KMS-11 (cell line): ENCODE measurements at regions not wholly inside any gene's neighbourhood (a gene's known extent, or its start where the extent isn't known, plus 50 kb on each side); places are given as distances from the start of the nearest gene placed in this dataset.

ENCODE experiments used
- H2AFZ ChIP-seq: fragments of 200-600 bp; sonication (generic); 2 replicates; pipeline ENCODE4 v1.6.1; 2016; ENCODE audit warnings: antibody characterized with exemption, mixed run types, low read depth
- H3K27ac ChIP-seq: fragments of 200-600 bp; sonication (generic); 2 replicates; pipeline ENCODE4 v1.6.1; 2016; ENCODE audit warnings: mild to moderate bottlenecking, mixed run types
- H3K27me3 ChIP-seq: fragments of 200-600 bp; sonication (generic); 2 replicates; pipeline ENCODE4 v1.6.1; 2017; ENCODE audit warnings: mild to moderate bottlenecking, low read depth, mixed run types, moderate library complexity; ENCODE audit not compliant: insufficient read depth
- H3K36me3 ChIP-seq: fragments of 200-600 bp; sonication (generic); 2 replicates; pipeline ENCODE4 v1.6.1; 2017; ENCODE audit warnings: mild to moderate bottlenecking, mixed run types; ENCODE audit not compliant: insufficient read depth
- H3K4me1 ChIP-seq: fragments of 200-600 bp; sonication (generic); 2 replicates; pipeline ENCODE4 v1.6.1; 2016; ENCODE audit warnings: mild to moderate bottlenecking, low read depth, mixed run types; ENCODE audit not compliant: poor library complexity, severe bottlenecking
- H3K4me2 ChIP-seq: fragments of 200-600 bp; sonication (generic); 2 replicates; pipeline ENCODE4 v1.7.0; 2016; ENCODE audit warnings: mild to moderate bottlenecking, mixed run types
- H3K4me3 ChIP-seq: fragments of 200-600 bp; sonication (generic); IDR thresholded peaks from 2 replicates; pipeline ENCODE4 v1.6.1; 2017; ENCODE audit warnings: low read depth, low read length, mixed read lengths; ENCODE audit not compliant: insufficient read depth
- H3K79me2 ChIP-seq: fragments of 200-600 bp; sonication (generic); 2 replicates; pipeline ENCODE4 v1.6.1; 2016; ENCODE audit warnings: low read depth, mixed run types; ENCODE audit not compliant: insufficient read depth
- H3K9ac ChIP-seq: fragments of 200-600 bp; sonication (generic); 2 replicates; pipeline ENCODE4 v1.6.1; 2016; ENCODE audit warnings: mild to moderate bottlenecking, mixed run types
- H4K20me1 ChIP-seq: fragments of 200-600 bp; sonication (generic); 2 replicates; pipeline ENCODE4 v1.6.1; 2016; ENCODE audit warnings: mild to moderate bottlenecking, mixed run types; ENCODE audit not compliant: insufficient read depth
- CTCF ChIP-seq: fragments of 200-600 bp; sonication (generic); conservative IDR thresholded peaks from 2 replicates; pipeline ENCODE4 v1.6.1; 2017; ENCODE audit warnings: low read depth, mild to moderate bottlenecking, antibody characterized with exemption, low read length, moderate library complexity, mixed read lengths

GRCh38 chr4:155569960-155570515, 96.6 kb upstream of the GUCY1A1 start:
- Histone ChIP-seq H4K20me1 (no peaks in the 10 kb centered on the region), H3K36me3 (no peaks in the 10 kb centered on the region), H3K4me1 (no peaks in the 10 kb centered on the region), H2AFZ (no peak overlapping the region), H3K4me2 (no peak overlapping the region), H3K79me2 (no peaks in the 10 kb centered on the region), H3K27ac (no peak overlapping the region), H3K4me3 (no peak overlapping the region), H3K27me3 (no peaks in the 10 kb centered on the region), H3K9ac (no peak overlapping the region)
- TF ChIP-seq CTCF: no peak

GRCh38 chr4:155569471-155569870, 97.2 kb upstream of the GUCY1A1 start:
- Histone ChIP-seq H3K4me1 (no peaks in the 10 kb centered on the region), H2AFZ (no peak overlapping the region), H4K20me1 (no peaks in the 10 kb centered on the region), H3K4me3 (no peak overlapping the region), H3K4me2 (no peak overlapping the region), H3K27ac (no peak overlapping the region), H3K9ac (no peak overlapping the region), H3K27me3 (no peaks in the 10 kb centered on the region), H3K79me2 (no peaks in the 10 kb centered on the region), H3K36me3 (no peaks in the 10 kb centered on the region)
- TF ChIP-seq CTCF: no peak

- H3K4me2 ChIP-seq: no peak overlapping the region
- no peaks in the 10 kb centered on the region for H4K20me1 ChIP-seq
- no peaks in the 10 kb centered on the region for H3K36me3 ChIP-seq
- no peak overlapping the region for H3K9ac ChIP-seq
- TF ChIP-seq CTCF: no peak
- H3K4me3 ChIP-seq: no peak overlapping the region
- no peaks in the 10 kb centered on the region for H3K4me1 ChIP-seq
- H3K79me2 ChIP-seq: no peaks in the 10 kb centered on the region
- H3K27ac ChIP-seq: no peak overlapping the region
- H3K27me3 ChIP-seq: no peaks in the 10 kb centered on the region
- H2AFZ ChIP-seq: no peak overlapping the region
Measured at GRCh38 chr4:155568641-155569220, 97.9 kb upstream of the GUCY1A1 start.

GRCh38 chr4:155566354-155566753, 100.3 kb upstream of the GUCY1A1 start:
- Histone ChIP-seq H3K27me3 (no peaks in the 10 kb centered on the region), H3K4me3 (no peak overlapping the region)

More at GRCh38 chr4:155566354-155566753, 100.3 kb upstream of the GUCY1A1 start:
- Histone ChIP-seq H3K9ac (no peak overlapping the region), H2AFZ (no peak overlapping the region), H3K27ac (no peak overlapping the region), H4K20me1 (no peaks in the 10 kb centered on the region), H3K4me2 (no peak overlapping the region), H3K4me1 (no peaks in the 10 kb centered on the region), H3K79me2 (no peaks in the 10 kb centered on the region), H3K36me3 (no peaks in the 10 kb centered on the region)
- TF ChIP-seq CTCF: no peak
